ENCODE measurements at regions not wholly inside any gene's neighbourhood (a gene's known extent, or its start where the extent isn't known, plus 50 kb on each side); places are given as distances from the start of the nearest gene placed in this dataset.
"Not testable (repeated sequence)": the region's sequence is repeated elsewhere in the genome, so short reads cannot be mapped to it uniquely, and the experiment has no call there.

DNA sequence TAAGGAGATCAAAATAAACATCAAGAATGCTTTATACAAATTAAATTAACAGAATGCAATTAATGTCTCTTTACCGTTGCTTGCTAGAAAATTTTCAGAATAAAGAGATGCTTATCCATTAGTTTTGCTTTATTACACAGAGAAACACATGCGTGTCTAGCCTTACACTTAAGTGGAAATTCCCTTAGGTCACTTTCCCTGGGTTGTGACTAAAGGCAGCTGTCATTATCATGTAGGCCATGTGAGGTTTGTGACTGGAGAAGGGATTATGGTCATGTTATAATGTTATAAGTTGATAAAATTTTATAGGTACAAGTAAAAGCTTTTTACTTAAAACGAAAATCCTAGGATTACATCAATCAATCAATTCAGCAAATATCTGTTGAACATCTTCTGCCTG lies 121.0 kb downstream of the KCNRG start:
- H3K9me3 ChIP-seq = no peaks in the 10 kb centered on the region
- intact Hi-C loops (cut with DNase I) = no loop called here
- DNase-seq = no peak
- H3K36me3 ChIP-seq = no peaks in the 10 kb centered on the region
- H3K4me3 ChIP-seq = no peak overlapping the region
- no peak overlapping the region for H3K9ac ChIP-seq (ENCODE audit: low read depth in 2 of 2, low read length in 2 of 2)
- peaks cover 23% of the 10 kb centered on the region for H3K27me3 ChIP-seq
- H3K4me1 ChIP-seq = no peaks in the 10 kb centered on the region
- TF ChIP-seq, protein P1, sequence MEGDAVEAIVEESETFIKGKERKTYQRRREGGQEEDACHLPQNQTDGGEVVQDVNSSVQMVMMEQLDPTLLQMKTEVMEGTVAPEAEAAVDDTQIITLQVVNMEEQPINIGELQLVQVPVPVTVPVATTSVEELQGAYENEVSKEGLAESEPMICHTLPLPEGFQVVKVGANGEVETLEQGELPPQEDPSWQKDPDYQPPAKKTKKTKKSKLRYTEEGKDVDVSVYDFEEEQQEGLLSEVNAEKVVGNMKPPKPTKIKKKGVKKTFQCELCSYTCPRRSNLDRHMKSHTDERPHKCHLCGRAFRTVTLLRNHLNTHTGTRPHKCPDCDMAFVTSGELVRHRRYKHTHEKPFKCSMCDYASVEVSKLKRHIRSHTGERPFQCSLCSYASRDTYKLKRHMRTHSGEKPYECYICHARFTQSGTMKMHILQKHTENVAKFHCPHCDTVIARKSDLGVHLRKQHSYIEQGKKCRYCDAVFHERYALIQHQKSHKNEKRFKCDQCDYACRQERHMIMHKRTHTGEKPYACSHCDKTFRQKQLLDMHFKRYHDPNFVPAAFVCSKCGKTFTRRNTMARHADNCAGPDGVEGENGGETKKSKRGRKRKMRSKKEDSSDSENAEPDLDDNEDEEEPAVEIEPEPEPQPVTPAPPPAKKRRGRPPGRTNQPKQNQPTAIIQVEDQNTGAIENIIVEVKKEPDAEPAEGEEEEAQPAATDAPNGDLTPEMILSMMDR (IDR thresholded peaks at IDR 0.05) = no peak
- no peak overlapping the region for H3K27ac ChIP-seq

GRCh38 chr13:50136678-50137077 lies 121.4 kb downstream of the KCNRG start:
- Histone ChIP-seq H3K9me3 (no peaks in the 10 kb centered on the region), H3K27ac (no peak overlapping the region), H3K36me3 (no peaks in the 10 kb centered on the region), H3K4me1 (no peaks in the 10 kb centered on the region), H3K4me3 (no peak overlapping the region), H3K9ac (ENCODE audit: low read depth in 2 of 2, low read length in 2 of 2) (no peak overlapping the region), H3K27me3 (peaks cover 18% of the 10 kb centered on the region)
- DNase-seq = no peak
- TF ChIP-seq, protein P1 (IDR thresholded peaks at IDR 0.05) = no peak
- intact Hi-C loops (cut with DNase I) = no loop called here

- H3K9ac ChIP-seq (ENCODE audit: low read depth in 2 of 2, low read length in 2 of 2); H3K27me3 ChIP-seq; H3K27ac ChIP-seq; H3K4me1 ChIP-seq; intact Hi-C loops (cut with DNase I); DNase-seq; H3K36me3 ChIP-seq; H3K9me3 ChIP-seq; H3K4me3 ChIP-seq: not testable (repeated sequence)
These were observed 124.2 kb downstream of the KCNRG start for GRCh38 chr13:50139435-50139934.

- intact Hi-C loops (cut with DNase I) = no loop called here
- TF ChIP-seq, protein P1 (IDR thresholded peaks at IDR 0.05) = no peak
- no peak overlapping the region for H3K27ac ChIP-seq
- no peaks in the 10 kb centered on the region for H3K27me3 ChIP-seq
- H3K9me3 ChIP-seq = no peaks in the 10 kb centered on the region
- no peak overlapping the region for H3K4me3 ChIP-seq
- no peak for DNase-seq
- no peaks in the 10 kb centered on the region for H3K36me3 ChIP-seq
- no peaks in the 10 kb centered on the region for H3K4me1 ChIP-seq
- H3K9ac ChIP-seq (ENCODE audit: low read depth in 2 of 2, low read length in 2 of 2) = no peak overlapping the region
These were observed 124.9 kb downstream of the KCNRG start for GRCh38 chr13:50140153-50140552.

- Histone ChIP-seq H3K4me1 (no peaks in the 10 kb centered on the region), H3K36me3 (no peaks in the 10 kb centered on the region), H3K9me3 (no peaks in the 10 kb centered on the region), H3K4me3 (no peak overlapping the region), H3K27ac (no peak overlapping the region), H3K27me3 (no peaks in the 10 kb centered on the region), H3K9ac (ENCODE audit: low read depth in 2 of 2, low read length in 2 of 2) (no peak overlapping the region)
- TF ChIP-seq, protein P1 (IDR thresholded peaks at IDR 0.05) = no peak
- intact Hi-C loops (cut with DNase I) = no loop called here
- DNase-seq = no peak
These were observed 125.5 kb downstream of the KCNRG start for GRCh38 chr13:50140581-50141374.

- Histone ChIP-seq H3K36me3 (no peaks in the 10 kb centered on the region), H3K9ac (ENCODE audit: low read depth in 2 of 2, low read length in 2 of 2) (no peak overlapping the region), H3K4me1 (no peaks in the 10 kb centered on the region), H3K27ac (no peak overlapping the region), H3K27me3 (no peaks in the 10 kb centered on the region), H3K9me3 (no peaks in the 10 kb centered on the region), H3K4me3 (no peak overlapping the region)
- DNase-seq = no peak
- intact Hi-C loops (cut with DNase I) = no loop called here
- TF ChIP-seq, protein P1 (IDR thresholded peaks at IDR 0.05) = no peak
These were observed 126.2 kb downstream of the KCNRG start for GRCh38 chr13:50141375-50141975.

All from colonic mucosa (tissue), 4 donors.